Activated CD8-positive, alpha-beta T cell treated with anti-CD3 and anti-CD28 coated beads for 36 hours (primary cell): ENCODE measurements at regions not wholly inside any gene's neighbourhood (a gene's known extent, or its start where the extent isn't known, plus 50 kb on each side); places are given as distances from the start of the nearest gene placed in this dataset.

Experiments used
- ATAC-seq: fragments of 200-7000 bp; cut with Tn5 transposase; one replicate; pipeline ENCODE4 v1.10.0; 2021; ENCODE audit warnings: mild to moderate bottlenecking, moderate library complexity
- CTCF ChIA-PET: fragments of 350-600 bp; sonication (Branson Sonifier 250); formaldehyde crosslinking; loops from one replicate; lab custom pipeline; 2021; ENCODE audit warnings: antibody characterized with exemption; lab: Charles Lee
- POLR2A ChIA-PET: fragments of 350-600 bp; sonication (Branson Sonifier 250); formaldehyde crosslinking; loops from one replicate; lab custom pipeline; 2021; ENCODE audit warnings: antibody characterized with exemption; lab: Charles Lee
- DNase-seq: peaks from one replicate; pipeline ENCODE4 v3.0.0-alpha.2; 2020
- H3K27ac Mint-ChIP-seq: one replicate; pipeline ENCODE4 v1.8.0; 2021; ENCODE audit warnings: mild to moderate bottlenecking, mixed read lengths
- H3K27me3 Mint-ChIP-seq: one replicate; pipeline ENCODE4 v1.8.0; 2021; ENCODE audit warnings: mixed read lengths
- H3K36me3 Mint-ChIP-seq: one replicate; pipeline ENCODE4 v1.8.0; 2021; ENCODE audit warnings: low read depth, mixed read lengths
- H3K4me1 Mint-ChIP-seq: one replicate; pipeline ENCODE4 v1.8.0; 2021; ENCODE audit warnings: low read depth, mixed read lengths
- H3K4me3 Mint-ChIP-seq: one replicate; pipeline ENCODE4 v1.8.0; 2021; ENCODE audit warnings: mild to moderate bottlenecking, moderate library complexity, mixed read lengths
- H3K9me3 Mint-ChIP-seq: one replicate; pipeline ENCODE4 v1.8.0; 2021; ENCODE audit warnings: mixed read lengths
- CTCF ChIP-seq: fragments of 200-600 bp; IDR thresholded peaks from one replicate; pipeline ENCODE4 v1.8.0; 2022; ENCODE audit warnings: antibody characterized with exemption, mild to moderate bottlenecking
- intact Hi-C: fragments of 100-400 bp; cut with micrococcal nuclease; formaldehyde crosslinking; loops from one replicate; pipeline ENCODE4 v1.10.0; 2022

DNA sequence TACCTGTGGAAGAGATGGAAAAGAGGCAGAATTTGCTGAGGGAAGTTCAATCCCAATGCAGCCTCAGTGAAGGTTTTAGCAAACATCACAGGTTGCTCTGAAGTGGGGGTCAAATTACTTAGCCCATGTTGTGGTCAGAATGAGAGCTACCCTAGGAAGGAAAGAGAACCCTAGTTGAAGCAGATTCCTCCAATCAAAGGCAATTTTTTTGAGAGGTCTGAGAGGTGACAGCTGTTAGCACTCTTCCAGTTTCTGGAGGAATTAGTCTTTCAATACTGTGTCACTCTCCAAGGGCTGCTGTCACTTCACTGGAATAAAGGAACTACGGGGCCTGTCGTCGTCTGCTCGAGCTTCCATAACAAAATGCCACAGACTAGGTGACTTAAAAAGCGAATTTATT is 584.2 kb upstream of the DPPA4 start:
- no peak overlapping the region for H3K4me3 Mint-ChIP-seq
- no peaks in the 10 kb centered on the region for H3K27me3 Mint-ChIP-seq
- no peaks in the 10 kb centered on the region for H3K36me3 Mint-ChIP-seq
- DNase-seq (no peak), ATAC-seq (no peak)
- CTCF ChIA-PET = interaction anchor here (1.0 kb wide), 1 partner anchor 11 kb away, joined by 3 read pairs; no protein-coding TSS in a partner anchor
- POLR2A ChIA-PET = no interaction called here
- no peaks in the 10 kb centered on the region for H3K9me3 Mint-ChIP-seq
- no peak for TF ChIP-seq CTCF
- no peak overlapping the region for H3K27ac Mint-ChIP-seq
- no peaks in the 10 kb centered on the region for H3K4me1 Mint-ChIP-seq
- intact Hi-C loops = no loop called here

DNA sequence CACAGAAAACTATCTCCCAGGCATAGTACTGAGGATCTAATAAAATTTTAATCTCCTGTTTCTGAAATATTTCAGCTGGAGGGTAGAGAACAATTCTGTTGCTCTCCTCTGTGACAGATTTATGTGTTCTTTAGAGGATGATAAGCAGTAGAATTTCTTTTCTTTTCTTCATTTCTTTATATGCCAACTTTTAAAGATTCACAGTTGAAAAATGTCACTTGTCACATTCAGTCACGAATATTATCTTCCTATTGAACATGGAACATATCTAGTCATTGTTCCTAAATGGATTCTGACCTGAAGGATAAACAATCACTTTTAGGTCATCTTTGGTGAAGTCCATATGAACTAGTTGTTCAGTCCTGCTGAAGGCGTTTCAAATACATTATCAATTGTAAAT is 585.5 kb upstream of the DPPA4 start:
- Mint-ChIP-seq H3K27me3 (no peaks in the 10 kb centered on the region), H3K36me3 (no peaks in the 10 kb centered on the region), H3K9me3 (no peaks in the 10 kb centered on the region), H3K4me3 (no peak overlapping the region), H3K4me1 (peaks cover 3% of the 10 kb centered on the region), H3K27ac (no peak overlapping the region)
- ChIA-PET POLR2A (no interaction called here), CTCF (no interaction called here)
- ATAC-seq (no peak), DNase-seq (no peak)
- no peak for TF ChIP-seq CTCF
- intact Hi-C loops = no loop called here

GRCh38 chr3:109923431-109923830 is 586.1 kb upstream of the DPPA4 start:
- ChIA-PET CTCF (no interaction called here), POLR2A (no interaction called here)
- Mint-ChIP-seq H3K27me3 (no peaks in the 10 kb centered on the region), H3K4me3 (no peak overlapping the region), H3K4me1 (peaks cover 3% of the 10 kb centered on the region), H3K9me3 (no peaks in the 10 kb centered on the region), H3K27ac (no peak overlapping the region), H3K36me3 (no peaks in the 10 kb centered on the region)
- intact Hi-C loops = no loop called here
- TF ChIP-seq CTCF = no peak
- DNase-seq = no peak
- no peak for ATAC-seq

DNA sequence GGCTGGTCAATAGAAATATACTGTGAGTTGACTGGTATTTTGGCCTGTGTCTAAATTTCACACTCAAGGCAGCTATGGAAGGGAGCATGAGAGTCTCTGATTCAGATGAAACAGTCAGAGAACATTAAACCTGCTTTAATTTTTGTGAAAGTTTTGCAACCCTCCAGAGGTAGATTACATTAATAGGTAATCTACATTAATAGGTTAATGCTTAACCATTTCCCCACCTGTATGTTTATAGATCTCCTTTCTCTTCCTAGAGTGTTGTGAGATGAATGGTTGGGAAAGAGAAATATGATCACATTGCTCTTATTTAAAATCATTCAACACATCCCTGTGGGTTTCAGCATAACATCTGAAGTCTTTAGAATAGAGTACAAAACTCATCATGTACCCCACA is 586.9 kb upstream of the DPPA4 start:
- ChIA-PET CTCF (no interaction called here), POLR2A (no interaction called here)
- intact Hi-C loops = no loop called here
- no peaks in the 10 kb centered on the region for H3K9me3 Mint-ChIP-seq
- no peak for DNase-seq
- peaks cover 3% of the 10 kb centered on the region for H3K4me1 Mint-ChIP-seq
- TF ChIP-seq CTCF = no peak
- H3K36me3 Mint-ChIP-seq = no peaks in the 10 kb centered on the region
- H3K27ac Mint-ChIP-seq = no peak overlapping the region
- no peak for ATAC-seq
- H3K27me3 Mint-ChIP-seq = no peaks in the 10 kb centered on the region
- H3K4me3 Mint-ChIP-seq = no peak overlapping the region

GRCh38 chr3:109926376-109926775 is 589.0 kb upstream of the DPPA4 start:
- no peaks in the 10 kb centered on the region for H3K9me3 Mint-ChIP-seq
- ATAC-seq (no peak), DNase-seq (no peak)
- H3K36me3 Mint-ChIP-seq = no peaks in the 10 kb centered on the region
- intact Hi-C loops = no loop called here
- peaks cover 3% of the 10 kb centered on the region for H3K4me1 Mint-ChIP-seq
- POLR2A ChIA-PET = no interaction called here
- no peak overlapping the region for H3K27ac Mint-ChIP-seq
- no peak for TF ChIP-seq CTCF
- CTCF ChIA-PET = no interaction called here
- H3K27me3 Mint-ChIP-seq = no peaks in the 10 kb centered on the region
- no peak overlapping the region for H3K4me3 Mint-ChIP-seq
